ENCODE measurements at regions not wholly inside any gene's neighbourhood (a gene's known extent, or its start where the extent isn't known, plus 50 kb on each side); places are given as distances from the start of the nearest gene placed in this dataset.

GRCh38 chr1:53402891-53403655 lies 56.1 kb upstream of the DMRTB1 start:
- intact Hi-C loops (cut with micrococcal nuclease; ENCODE audit: unreplicated experiment) = no loop called here
- POLR2A ChIA-PET = no interaction called here
- CTCF ChIA-PET = interaction anchor here (0.7 kb wide), 1 partner anchor 10 kb away, joined by 5 read pairs; no protein-coding TSS in a partner anchor
- Histone ChIP-seq H3K4me1 (ENCODE audit: control insufficient read depth, insufficient read depth, low read length) (no peaks in the 10 kb centered on the region; the same call in 1 of the 2 replicates), H3K36me3 (ENCODE audit: control insufficient read depth, insufficient read depth, low read length) (no peaks in the 10 kb centered on the region), H3K27me3 (ENCODE audit: control insufficient read depth, insufficient read depth, low read length) (0 out of 2 replicates have a peak, but pooled peaks cover 2% of the 10 kb centered on the region), H3K9me3 (ENCODE audit: control insufficient read depth, insufficient read depth, low read depth, low read length) (no peaks in the 10 kb centered on the region), H3K4me3 (ENCODE audit: low read depth in 2 of 2, low read length in 2 of 2) (no peak overlapping the region), H3K27ac (ENCODE audit: low read length) (no peak overlapping the region)
- no TSS peak for BruUV-seq (replicated peaks)
- in situ Hi-C loops (cut with HindIII; ENCODE audit: low pct_unique_long_range_greater_than_20kb, low sequenced_read_pairs) = no loop called here
- no peak for DNase-seq (ENCODE audit: low read depth, low spot score)
- ATAC-seq = no peak
- TF ChIP-seq CTCF (IDR thresholded peaks at IDR 0.05) = no peak
- TF ChIP-seq SIN3A (IDR thresholded peaks at IDR 0.05; ENCODE audit: borderline replicate concordance, insufficient read depth, low read depth, low read length) = no peak

GRCh38 chr1:53405737-53406136 lies 53.5 kb upstream of the DMRTB1 start:
- no peak overlapping the region for H3K27ac ChIP-seq (ENCODE audit: low read length)
- DNase-seq (ENCODE audit: low read depth, low spot score) (no peak), ATAC-seq (no peak)
- in situ Hi-C loops (cut with HindIII; ENCODE audit: low pct_unique_long_range_greater_than_20kb, low sequenced_read_pairs) = no loop called here
- 0 out of 2 replicates have a peak, but pooled peaks cover 2% of the 10 kb centered on the region for H3K27me3 ChIP-seq (ENCODE audit: control insufficient read depth, insufficient read depth, low read length)
- H3K4me3 ChIP-seq (ENCODE audit: low read depth in 2 of 2, low read length in 2 of 2) = no peak overlapping the region
- TF ChIP-seq SIN3A (IDR thresholded peaks at IDR 0.05; ENCODE audit: borderline replicate concordance, insufficient read depth, low read depth, low read length) = no peak
- TF ChIP-seq TCF7L2 (IDR thresholded peaks at IDR 0.05; ENCODE audit: low read depth, low read length) = no peak
- TF ChIP-seq CTCF (IDR thresholded peaks at IDR 0.05) = no peak
- no peak for TF ChIP-seq REST (IDR thresholded peaks at IDR 0.05; ENCODE audit: insufficient read depth in 1 of 2, low read depth in 2 of 2, low read length in 1 of 2)
- TF ChIP-seq POLR2AphosphoS5 (IDR thresholded peaks at IDR 0.05; ENCODE audit: low read depth, low read length) = no peak
- POLR2A ChIA-PET = no interaction called here
- H3K4me1 ChIP-seq (ENCODE audit: control insufficient read depth, insufficient read depth, low read length) = no peaks in the 10 kb centered on the region; the same call in none of the 2 replicates
- H3K36me3 ChIP-seq (ENCODE audit: control insufficient read depth, insufficient read depth, low read length) = no peaks in the 10 kb centered on the region
- BruUV-seq (replicated peaks) = no TSS peak
- CTCF ChIA-PET = no interaction called here
- intact Hi-C loops (cut with micrococcal nuclease; ENCODE audit: unreplicated experiment) = no loop called here
- no peaks in the 10 kb centered on the region for H3K9me3 ChIP-seq (ENCODE audit: control insufficient read depth, insufficient read depth, low read depth, low read length)
